ENCODE measurements at regions not wholly inside any gene's neighbourhood (a gene's known extent, or its start where the extent isn't known, plus 50 kb on each side); places are given as distances from the start of the nearest gene placed in this dataset.

GRCh38 chr13:87078947-87079795 is 592.0 kb upstream of the SLITRK5 start:
- no peaks in the 10 kb centered on the region for H3K4me1 ChIP-seq
- no peak overlapping the region for H3K4me3 ChIP-seq
- H3K27ac ChIP-seq: no peak overlapping the region
- DNase-seq (ENCODE audit: low read depth in 1 of 2, low spot score in 1 of 2): no peak
- WGBS (ENCODE audit: missing lambda C conversion rate): 76% methylated on average over 12 of the region's 34 CpGs
- ChIA-PET CTCF (no interaction called here), POLR2A (no interaction called here)
- H3K9me3 ChIP-seq: no peaks in the 10 kb centered on the region
- no peak overlapping the region for H3K4me2 ChIP-seq
- no peak for FAIRE-seq
- TF ChIP-seq RARB (CRISPR knock-in tag; IDR thresholded peaks at IDR 0.05) (no peak), RFX5 (IDR thresholded peaks at IDR 0.05) (no peak)
- no peak for ATAC-seq

GRCh38 chr13:87080100-87080779 is 590.9 kb upstream of the SLITRK5 start:
- Histone ChIP-seq H3K4me3 (no peak overlapping the region), H3K4me2 (no peak overlapping the region), H3K9me3 (no peaks in the 10 kb centered on the region), H3K27ac (no peak overlapping the region), H3K4me1 (no peaks in the 10 kb centered on the region)
- no peak for ATAC-seq
- no peak for FAIRE-seq
- TF ChIP-seq RARB (CRISPR knock-in tag; IDR thresholded peaks at IDR 0.05): no peak
- TF ChIP-seq EHF (CRISPR knock-in tag; IDR thresholded peaks at IDR 0.05): no peak
- no peak for TF ChIP-seq TFCP2L1 (CRISPR knock-in tag; IDR thresholded peaks at IDR 0.05)
- no peak for TF ChIP-seq ZNF302 (CRISPR knock-in tag; IDR thresholded peaks at IDR 0.05)
- no peak for TF ChIP-seq HEYL (CRISPR knock-in tag; IDR thresholded peaks at IDR 0.05)
- no peak for TF ChIP-seq KDM1A (IDR thresholded peaks at IDR 0.05; ENCODE audit: low read depth)
- no peak for TF ChIP-seq HOXB13 (CRISPR knock-in tag; IDR thresholded peaks at IDR 0.05; ENCODE audit: low read depth)
- TF ChIP-seq FOSL2 (IDR thresholded peaks at IDR 0.05): no peak
- no peak for TF ChIP-seq FOSL2 (CRISPR knock-in tag; IDR thresholded peaks at IDR 0.05)
- TF ChIP-seq HOXB5 (CRISPR knock-in tag; IDR thresholded peaks at IDR 0.05): no peak
- TF ChIP-seq BHLHE40 (IDR thresholded peaks at IDR 0.05; ENCODE audit: low read depth, low read length): no peak
- no peak for TF ChIP-seq CBX2 (IDR thresholded peaks at IDR 0.05; ENCODE audit: borderline replicate concordance, low read depth)
- TF ChIP-seq CHD2 (IDR thresholded peaks at IDR 0.05; ENCODE audit: low read length, partially characterized antibody): no peak
- no peak for TF ChIP-seq HMGXB4 (CRISPR knock-in tag; IDR thresholded peaks at IDR 0.05; ENCODE audit: borderline replicate concordance)
- TF ChIP-seq FOSB (CRISPR knock-in tag; IDR thresholded peaks at IDR 0.05): no peak
- ChIA-PET POLR2A (no interaction called here), CTCF (no interaction called here)
- no peak for DNase-seq (ENCODE audit: low read depth in 1 of 2, low spot score in 1 of 2)
- 69% methylated on average over 10 of the region's 27 CpGs for WGBS (ENCODE audit: missing lambda C conversion rate)

- H3K9me3 ChIP-seq: no peaks in the 10 kb centered on the region
- no peak overlapping the region for H3K4me2 ChIP-seq
- H3K4me3 ChIP-seq: no peak overlapping the region
- 71% methylated on average over 5 of the region's 5 CpGs for WGBS (ENCODE audit: missing lambda C conversion rate)
- ATAC-seq (no peak), DNase-seq (ENCODE audit: low read depth in 1 of 2, low spot score in 1 of 2) (no peak), FAIRE-seq (no peak)
- ChIA-PET POLR2A (no interaction called here), CTCF (no interaction called here)
- no peaks in the 10 kb centered on the region for H3K4me1 ChIP-seq
- no peak overlapping the region for H3K27ac ChIP-seq
- TF ChIP-seq JUN (IDR thresholded peaks at IDR 0.05) (no peak), RCOR1 (IDR thresholded peaks at IDR 0.05; ENCODE audit: low read depth, low read length) (no peak), NPAS2 (CRISPR knock-in tag; IDR thresholded peaks at IDR 0.05; ENCODE audit: borderline replicate concordance) (no peak), JUNB (IDR thresholded peaks at IDR 0.05) (no peak), EHF (CRISPR knock-in tag; IDR thresholded peaks at IDR 0.05) (no peak), FOSB (CRISPR knock-in tag; IDR thresholded peaks at IDR 0.05) (no peak), FOXS1 (CRISPR knock-in tag; IDR thresholded peaks at IDR 0.05) (no peak), NR3C1 (IDR thresholded peaks at IDR 0.05) (no peak), KDM1A (IDR thresholded peaks at IDR 0.05; ENCODE audit: low read depth) (no peak), EP300 (IDR thresholded peaks at IDR 0.05) (no peak)
- TF ChIP-seq, protein P1, sequence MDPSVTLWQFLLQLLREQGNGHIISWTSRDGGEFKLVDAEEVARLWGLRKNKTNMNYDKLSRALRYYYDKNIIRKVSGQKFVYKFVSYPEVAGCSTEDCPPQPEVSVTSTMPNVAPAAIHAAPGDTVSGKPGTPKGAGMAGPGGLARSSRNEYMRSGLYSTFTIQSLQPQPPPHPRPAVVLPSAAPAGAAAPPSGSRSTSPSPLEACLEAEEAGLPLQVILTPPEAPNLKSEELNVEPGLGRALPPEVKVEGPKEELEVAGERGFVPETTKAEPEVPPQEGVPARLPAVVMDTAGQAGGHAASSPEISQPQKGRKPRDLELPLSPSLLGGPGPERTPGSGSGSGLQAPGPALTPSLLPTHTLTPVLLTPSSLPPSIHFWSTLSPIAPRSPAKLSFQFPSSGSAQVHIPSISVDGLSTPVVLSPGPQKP (IDR thresholded peaks at IDR 0.05; ENCODE audit: low read depth, low read length): no peak
- TF ChIP-seq, protein P2, sequence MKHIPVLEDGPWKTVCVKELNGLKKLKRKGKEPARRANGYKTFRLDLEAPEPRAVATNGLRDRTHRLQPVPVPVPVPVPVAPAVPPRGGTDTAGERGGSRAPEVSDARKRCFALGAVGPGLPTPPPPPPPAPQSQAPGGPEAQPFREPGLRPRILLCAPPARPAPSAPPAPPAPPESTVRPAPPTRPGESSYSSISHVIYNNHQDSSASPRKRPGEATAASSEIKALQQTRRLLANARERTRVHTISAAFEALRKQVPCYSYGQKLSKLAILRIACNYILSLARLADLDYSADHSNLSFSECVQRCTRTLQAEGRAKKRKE (CRISPR knock-in tag; IDR thresholded peaks at IDR 0.05; ENCODE audit: low read depth): no peak
- TF ChIP-seq, protein P3, sequence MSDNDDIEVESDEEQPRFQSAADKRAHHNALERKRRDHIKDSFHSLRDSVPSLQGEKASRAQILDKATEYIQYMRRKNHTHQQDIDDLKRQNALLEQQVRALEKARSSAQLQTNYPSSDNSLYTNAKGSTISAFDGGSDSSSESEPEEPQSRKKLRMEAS (IDR thresholded peaks at IDR 0.05): no peak
- TF ChIP-seq, protein P4, sequence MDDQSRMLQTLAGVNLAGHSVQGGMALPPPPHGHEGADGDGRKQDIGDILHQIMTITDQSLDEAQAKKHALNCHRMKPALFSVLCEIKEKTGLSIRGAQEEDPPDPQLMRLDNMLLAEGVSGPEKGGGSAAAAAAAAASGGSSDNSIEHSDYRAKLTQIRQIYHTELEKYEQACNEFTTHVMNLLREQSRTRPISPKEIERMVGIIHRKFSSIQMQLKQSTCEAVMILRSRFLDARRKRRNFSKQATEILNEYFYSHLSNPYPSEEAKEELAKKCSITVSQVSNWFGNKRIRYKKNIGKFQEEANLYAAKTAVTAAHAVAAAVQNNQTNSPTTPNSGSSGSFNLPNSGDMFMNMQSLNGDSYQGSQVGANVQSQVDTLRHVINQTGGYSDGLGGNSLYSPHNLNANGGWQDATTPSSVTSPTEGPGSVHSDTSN (IDR thresholded peaks at IDR 0.05): no peak
- TF ChIP-seq, protein P5, sequence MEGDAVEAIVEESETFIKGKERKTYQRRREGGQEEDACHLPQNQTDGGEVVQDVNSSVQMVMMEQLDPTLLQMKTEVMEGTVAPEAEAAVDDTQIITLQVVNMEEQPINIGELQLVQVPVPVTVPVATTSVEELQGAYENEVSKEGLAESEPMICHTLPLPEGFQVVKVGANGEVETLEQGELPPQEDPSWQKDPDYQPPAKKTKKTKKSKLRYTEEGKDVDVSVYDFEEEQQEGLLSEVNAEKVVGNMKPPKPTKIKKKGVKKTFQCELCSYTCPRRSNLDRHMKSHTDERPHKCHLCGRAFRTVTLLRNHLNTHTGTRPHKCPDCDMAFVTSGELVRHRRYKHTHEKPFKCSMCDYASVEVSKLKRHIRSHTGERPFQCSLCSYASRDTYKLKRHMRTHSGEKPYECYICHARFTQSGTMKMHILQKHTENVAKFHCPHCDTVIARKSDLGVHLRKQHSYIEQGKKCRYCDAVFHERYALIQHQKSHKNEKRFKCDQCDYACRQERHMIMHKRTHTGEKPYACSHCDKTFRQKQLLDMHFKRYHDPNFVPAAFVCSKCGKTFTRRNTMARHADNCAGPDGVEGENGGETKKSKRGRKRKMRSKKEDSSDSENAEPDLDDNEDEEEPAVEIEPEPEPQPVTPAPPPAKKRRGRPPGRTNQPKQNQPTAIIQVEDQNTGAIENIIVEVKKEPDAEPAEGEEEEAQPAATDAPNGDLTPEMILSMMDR (IDR thresholded peaks at IDR 0.05): no peak
These were observed 587.0 kb upstream of the SLITRK5 start for GRCh38 chr13:87084192-87084591.
